Left lung (tissue), 4 donors: ENCODE measurements at regions not wholly inside any gene's neighbourhood (a gene's known extent, or its start where the extent isn't known, plus 50 kb on each side); places are given as distances from the start of the nearest gene placed in this dataset.

Experiments
- ATAC-seq: fragments of 200-7000 bp; cut with Tn5 transposase; one replicate; pipeline ENCODE4 v1.9.1; 2020; ENCODE audit warnings: moderate library complexity
- DNase-seq, 4 donors: peaks; one replicate each; pipeline ENCODE4 v3.0.0-alpha.2; 2013 to 2020
- H3K27ac ChIP-seq, 2 donors: fragments of 200-600 bp; sonication (generic) in 1 of 2; one replicate each; pipeline versions ENCODE4 v1.5.0 to v1.8.0; 2020 to 2021
- H3K27me3 ChIP-seq, 2 donors: fragments of 200-600 bp; sonication (generic) in 1 of 2; one replicate each; pipeline versions ENCODE4 v1.5.0 to v1.8.0; 2020 to 2021
- H3K36me3 ChIP-seq, 2 donors: fragments of 200-600 bp; sonication (generic) in 1 of 2; one replicate each; pipeline versions ENCODE4 v1.5.0 to v1.8.0; 2020 to 2021
- H3K4me1 ChIP-seq, 2 donors: fragments of 200-600 bp; one replicate each; pipeline ENCODE4 v1.8.0; 2021
- H3K4me3 ChIP-seq, 2 donors: fragments of 200-600 bp; sonication (generic) in 1 of 2; one replicate each; pipeline versions ENCODE4 v1.5.0 to v1.8.0; 2020 to 2021; ENCODE audit warnings: mild to moderate bottlenecking in 1 of 2
- H3K9me3 ChIP-seq, 2 donors: fragments of 200-600 bp; sonication (generic) in 1 of 2; one replicate each; pipeline versions ENCODE4 v1.5.0 to v1.8.0; 2020 to 2021
- CTCF ChIP-seq, 2 donors: fragments of 200-600 bp; sonication (generic) in 1 of 2; IDR thresholded peaks; one replicate each; pipeline versions ENCODE4 v1.5.0 to v1.8.0; 2021; ENCODE audit warnings: antibody characterized with exemption in 2 of 2
- intact Hi-C, 2 donors: fragments of 100-400 bp; cut with DNase I; formaldehyde crosslinking; loops; one replicate each; pipeline versions ENCODE4 v1.11.2 to v1.14.2; 2022
- donor health status: DM: no; HTN: yes; CAD: no.
- donor health status: DM: no; HTN: no; CAD: no.

GRCh38 chr2:107168141-107168540, 282.2 kb upstream of the ST6GAL2 start:
- peaks cover 0 to 4% of the 10 kb centered on the region in 2 donors for H3K9me3 ChIP-seq
- ATAC-seq = no peak
- intact Hi-C loops = no loop called here
- no peak for DNase-seq
- no peak overlapping the region for H3K27ac ChIP-seq
- no peak for TF ChIP-seq CTCF (IDR thresholded peaks at IDR 0.05)
- no peaks in the 10 kb centered on the region for H3K27me3 ChIP-seq
- H3K36me3 ChIP-seq = no peaks in the 10 kb centered on the region
- no peaks in the 10 kb centered on the region for H3K4me1 ChIP-seq
- no peak overlapping the region for H3K4me3 ChIP-seq

GRCh38 chr2:107174171-107174570, 288.2 kb upstream of the ST6GAL2 start:
- Histone ChIP-seq H3K36me3 (no peaks in the 10 kb centered on the region), H3K27me3 (no peaks in the 10 kb centered on the region), H3K4me1 (no peaks in the 10 kb centered on the region), H3K4me3 (no peak overlapping the region), H3K27ac (no peak overlapping the region), H3K9me3 (peaks cover 0 to 2% of the 10 kb centered on the region in 2 donors)
- DNase-seq = no peak
- intact Hi-C loops = no loop called here
- ATAC-seq = no peak
- TF ChIP-seq CTCF (IDR thresholded peaks at IDR 0.05) = no peak

- Histone ChIP-seq H3K4me3 (no peak overlapping the region), H3K27ac (no peak overlapping the region), H3K27me3 (no peaks in the 10 kb centered on the region), H3K36me3 (no peaks in the 10 kb centered on the region), H3K9me3 (peaks cover 0 to 5% of the 10 kb centered on the region in 2 donors), H3K4me1 (no peaks in the 10 kb centered on the region)
- ATAC-seq = no peak
- intact Hi-C loops = no loop called here
- TF ChIP-seq CTCF (IDR thresholded peaks at IDR 0.05) = no peak
- no peak for DNase-seq
These were observed 297.0 kb upstream of the ST6GAL2 start for GRCh38 chr2:107182981-107183380.

- H3K36me3 ChIP-seq = no peaks in the 10 kb centered on the region
- no peak for DNase-seq
- no peak overlapping the region for H3K4me3 ChIP-seq
- H3K4me1 ChIP-seq = no peaks in the 10 kb centered on the region
- H3K27ac ChIP-seq = no peak overlapping the region
- H3K9me3 ChIP-seq = peaks cover 0 to 5% of the 10 kb centered on the region in 2 donors
- no peak for TF ChIP-seq CTCF (IDR thresholded peaks at IDR 0.05)
- no peaks in the 10 kb centered on the region for H3K27me3 ChIP-seq
- intact Hi-C loops = no loop called here
- no peak for ATAC-seq
These were observed 301.9 kb upstream of the ST6GAL2 start for GRCh38 chr2:107187870-107188269.

- no peak for ATAC-seq
- Histone ChIP-seq H3K27ac (no peak overlapping the region), H3K27me3 (no peaks in the 10 kb centered on the region), H3K4me1 (no peaks in the 10 kb centered on the region), H3K9me3 (no peaks in the 10 kb centered on the region), H3K36me3 (no peaks in the 10 kb centered on the region), H3K4me3 (no peak overlapping the region)
- intact Hi-C loops = no loop called here
- TF ChIP-seq CTCF (IDR thresholded peaks at IDR 0.05) = no peak
- no peak for DNase-seq
These were observed 309.7 kb upstream of the ST6GAL2 start for GRCh38 chr2:107195631-107196030.
